GM12864 (cell line): ENCODE measurements at regions not wholly inside any gene's neighbourhood (a gene's known extent, or its start where the extent isn't known, plus 50 kb on each side); places are given as distances from the start of the nearest gene placed in this dataset.

Experiments used
- DNase-seq: peaks from one replicate; pipeline ENCODE4 v3.0.0-alpha.2; 2011; ENCODE audit warnings: low read depth
- H3K4me3 ChIP-seq: 2 replicates; pipeline ENCODE4 v1.5.1; 2011; ENCODE audit warnings: mild to moderate bottlenecking, low read depth, low read length, control low read depth
- TF ChIP-seq, protein P1 (sequence below): IDR thresholded peaks from 2 replicates; pipeline ENCODE4 v1.5.1; 2011; ENCODE audit warnings: low read depth, mild to moderate bottlenecking, moderate library complexity, low read length, control low read depth, inconsistent platforms; ENCODE audit errors: missing control alignments

- TF ChIP-seq, protein P1, sequence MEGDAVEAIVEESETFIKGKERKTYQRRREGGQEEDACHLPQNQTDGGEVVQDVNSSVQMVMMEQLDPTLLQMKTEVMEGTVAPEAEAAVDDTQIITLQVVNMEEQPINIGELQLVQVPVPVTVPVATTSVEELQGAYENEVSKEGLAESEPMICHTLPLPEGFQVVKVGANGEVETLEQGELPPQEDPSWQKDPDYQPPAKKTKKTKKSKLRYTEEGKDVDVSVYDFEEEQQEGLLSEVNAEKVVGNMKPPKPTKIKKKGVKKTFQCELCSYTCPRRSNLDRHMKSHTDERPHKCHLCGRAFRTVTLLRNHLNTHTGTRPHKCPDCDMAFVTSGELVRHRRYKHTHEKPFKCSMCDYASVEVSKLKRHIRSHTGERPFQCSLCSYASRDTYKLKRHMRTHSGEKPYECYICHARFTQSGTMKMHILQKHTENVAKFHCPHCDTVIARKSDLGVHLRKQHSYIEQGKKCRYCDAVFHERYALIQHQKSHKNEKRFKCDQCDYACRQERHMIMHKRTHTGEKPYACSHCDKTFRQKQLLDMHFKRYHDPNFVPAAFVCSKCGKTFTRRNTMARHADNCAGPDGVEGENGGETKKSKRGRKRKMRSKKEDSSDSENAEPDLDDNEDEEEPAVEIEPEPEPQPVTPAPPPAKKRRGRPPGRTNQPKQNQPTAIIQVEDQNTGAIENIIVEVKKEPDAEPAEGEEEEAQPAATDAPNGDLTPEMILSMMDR, result peak; percentile 69
- DNase-seq, result no peak
- H3K4me3 ChIP-seq, result no peak overlapping the region
Measured at GRCh38 chr9:95726756-95727155, 148.7 kb upstream of the ERCC6L2 start.

GRCh38 chr9:95725045-95725444 lies 150.4 kb upstream of the ERCC6L2 start:
- H3K4me3 ChIP-seq, result no peak overlapping the region
- TF ChIP-seq, protein P1, result no peak
- DNase-seq, result no peak

- no peak overlapping the region for H3K4me3 ChIP-seq
- TF ChIP-seq, protein P1, result no peak
- peak; percentile 63 for DNase-seq
Measured at GRCh38 chr9:95724253-95724991, 151.1 kb upstream of the ERCC6L2 start.

- TF ChIP-seq, protein P1, result no peak
- no peak for DNase-seq
- H3K4me3 ChIP-seq, result no peak overlapping the region
Measured at GRCh38 chr9:95722141-95722540, 153.3 kb upstream of the ERCC6L2 start.

GRCh38 chr9:95721061-95721531 lies 154.4 kb upstream of the ERCC6L2 start:
- no peak overlapping the region for H3K4me3 ChIP-seq
- DNase-seq, result no peak
- TF ChIP-seq, protein P1, result no peak

DNA sequence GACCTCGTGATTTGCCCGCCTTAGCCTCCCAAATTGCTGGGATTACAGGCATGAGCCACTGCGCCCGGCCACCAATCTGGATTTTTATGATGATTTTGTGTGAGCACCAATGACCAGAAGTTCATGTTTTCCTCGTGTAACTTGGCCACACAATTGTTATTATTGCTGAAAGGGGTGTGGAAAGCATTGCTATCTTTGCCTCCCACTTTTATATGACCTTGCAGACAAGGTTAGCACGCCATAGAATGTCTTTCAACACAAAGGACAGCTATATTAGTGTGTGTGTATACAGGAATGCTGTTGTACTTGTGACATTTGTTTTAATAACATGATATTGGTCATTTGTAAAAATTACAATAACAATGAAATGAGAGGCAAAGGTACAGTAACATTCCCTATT lies 155.0 kb upstream of the ERCC6L2 start:
- no peak overlapping the region for H3K4me3 ChIP-seq
- TF ChIP-seq, protein P1, result no peak
- no peak for DNase-seq

DNA sequence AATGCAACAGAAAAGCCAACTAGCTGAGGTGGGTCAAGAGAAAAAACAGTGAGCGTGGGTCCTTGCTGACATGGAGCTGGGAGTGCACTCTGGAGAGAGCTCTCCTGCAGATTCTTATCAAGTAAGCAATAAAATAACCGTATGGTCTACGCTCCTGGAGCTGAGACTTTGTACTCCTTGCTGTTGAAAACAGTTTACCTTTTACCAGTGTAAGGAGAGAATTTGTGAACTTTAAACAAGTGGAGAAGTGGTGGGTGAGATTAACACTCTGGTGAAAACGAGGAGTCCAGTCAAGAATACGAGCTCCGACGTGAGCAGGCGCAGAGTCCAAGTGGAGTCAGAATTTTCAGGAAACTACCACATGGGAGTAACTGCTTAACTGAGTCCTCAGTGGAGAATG lies 156.1 kb upstream of the ERCC6L2 start:
- TF ChIP-seq, protein P1, result no peak
- no peak overlapping the region for H3K4me3 ChIP-seq
- no peak for DNase-seq
